HG02642 (cell line): ENCODE measurements at regions not wholly inside any gene's neighbourhood (a gene's known extent, or its start where the extent isn't known, plus 50 kb on each side); places are given as distances from the start of the nearest gene placed in this dataset.
"Not testable (repeated sequence)": the region's sequence is repeated elsewhere in the genome, so short reads cannot be mapped to it uniquely, and the experiment has no call there.

Source experiments
- ATAC-seq: cut with Tn5 transposase; IDR thresholded peaks from one replicate; pipeline ENCODE4 v1.9.1; 2021; ENCODE audit warnings: mild to moderate bottlenecking; ENCODE audit not compliant: unreplicated experiment, poor library complexity

DNA sequence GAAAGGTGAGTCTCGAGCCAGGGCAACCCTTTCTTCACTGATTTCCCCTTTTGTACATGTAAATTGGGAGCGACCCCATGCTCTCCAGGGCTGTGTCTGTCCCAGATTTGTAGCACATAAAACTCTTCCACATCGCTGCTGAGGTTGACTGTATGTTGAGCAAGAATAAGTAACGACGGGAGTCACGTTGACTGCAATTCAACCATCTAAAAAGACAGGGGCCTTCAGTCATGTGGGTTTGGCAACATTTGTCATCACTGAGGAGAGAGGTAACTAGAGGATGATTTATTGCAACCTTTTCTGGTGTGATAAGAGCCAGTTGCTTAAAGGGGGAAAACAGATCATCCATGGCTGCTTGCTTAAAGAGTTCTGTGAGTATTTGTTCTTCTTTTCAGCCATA, 159.4 kb upstream of the SULF2 start:
- no peak for ATAC-seq

DNA sequence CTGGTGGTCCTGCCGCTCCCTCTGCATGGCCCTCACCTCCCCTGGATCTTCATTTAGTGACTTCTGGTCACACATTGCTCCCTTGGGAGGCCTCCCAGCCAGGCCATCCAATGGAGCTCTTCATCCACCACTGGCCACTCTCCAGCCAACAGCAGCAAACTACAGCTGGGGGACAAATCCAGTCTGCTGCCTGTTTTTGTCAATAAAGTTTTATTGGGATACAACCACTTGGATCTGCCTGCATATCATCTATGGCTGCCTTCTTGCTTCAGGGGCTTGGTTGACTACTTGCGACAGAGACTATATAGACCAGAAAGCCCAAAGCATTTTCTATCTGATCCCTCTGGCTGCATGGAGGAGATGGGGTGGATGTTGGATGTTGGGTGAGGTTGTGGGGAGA, 156.6 kb upstream of the SULF2 start:
- ATAC-seq: no peak

- no peak for ATAC-seq
Measured at GRCh38 chr20:47940101-47940813, 155.0 kb upstream of the SULF2 start.

GRCh38 chr20:47936612-47937011, 151.3 kb upstream of the SULF2 start:
- ATAC-seq: no peak

GRCh38 chr20:47934761-47935160, 149.5 kb upstream of the SULF2 start:
- ATAC-seq: no peak

- ATAC-seq: no peak
Measured at GRCh38 chr20:47931443-47931842, 146.2 kb upstream of the SULF2 start.

GRCh38 chr20:47931002-47931401, 145.7 kb upstream of the SULF2 start:
- ATAC-seq: no peak

DNA sequence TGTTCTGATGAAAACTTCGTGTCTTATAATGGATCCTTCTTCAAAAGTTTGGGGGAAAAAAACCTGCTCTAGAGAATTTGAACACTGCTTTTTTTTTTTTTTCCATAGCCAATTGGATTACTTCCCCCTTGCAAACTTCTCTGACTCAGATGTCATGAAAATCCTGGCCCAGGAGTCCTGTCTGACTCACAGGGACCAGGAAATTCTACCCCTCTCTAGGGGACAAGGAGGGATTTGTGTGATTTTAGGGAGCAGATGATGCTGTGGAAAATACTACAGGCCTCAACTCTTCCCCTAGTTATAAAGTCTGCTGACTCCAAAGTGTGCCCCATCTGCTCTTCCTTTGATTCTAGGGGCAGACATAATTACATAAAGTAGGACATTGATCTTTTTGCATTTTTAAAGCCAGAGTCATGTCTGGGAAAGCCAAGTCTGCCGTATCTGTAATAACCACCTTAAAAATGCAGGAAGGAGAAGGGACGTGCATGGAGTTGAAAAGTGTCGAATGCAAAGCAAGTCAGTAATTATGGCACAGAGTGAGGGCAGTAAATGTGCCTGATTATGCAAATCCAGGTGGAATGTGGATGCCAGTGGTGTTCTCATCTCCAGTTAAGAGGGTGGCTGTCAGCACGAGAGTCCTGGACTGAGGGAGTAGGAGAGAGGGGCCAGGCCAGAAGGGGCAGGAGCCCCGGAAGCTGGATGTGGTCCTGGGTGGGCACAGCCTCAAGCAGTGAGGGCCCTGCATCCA, 144.3 kb upstream of the SULF2 start:
- no peak for ATAC-seq

- ATAC-seq: no peak
Measured at GRCh38 chr20:47927944-47928343, 142.7 kb upstream of the SULF2 start.

- ATAC-seq: no peak
Measured at GRCh38 chr20:47927385-47927851, 142.1 kb upstream of the SULF2 start.

DNA sequence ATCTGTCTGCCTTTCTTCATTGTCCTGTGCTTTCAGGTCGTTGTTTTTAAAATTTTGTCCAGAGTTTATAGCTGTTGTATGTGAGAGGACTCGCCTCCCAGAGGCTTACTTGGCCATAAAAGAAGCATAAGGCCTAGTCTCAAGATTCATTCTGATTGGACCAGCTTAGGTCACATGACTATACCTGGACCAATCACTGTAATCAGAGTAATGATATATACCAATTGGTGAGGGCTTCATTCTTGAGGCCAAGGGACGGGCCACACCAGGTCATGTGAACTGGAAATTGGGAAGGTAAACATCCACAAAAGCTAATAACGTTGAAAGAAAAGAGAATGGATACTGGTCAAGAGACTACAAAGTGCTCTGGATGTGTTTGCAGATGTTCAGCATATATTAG, 141.4 kb upstream of the SULF2 start:
- ATAC-seq: no peak

DNA sequence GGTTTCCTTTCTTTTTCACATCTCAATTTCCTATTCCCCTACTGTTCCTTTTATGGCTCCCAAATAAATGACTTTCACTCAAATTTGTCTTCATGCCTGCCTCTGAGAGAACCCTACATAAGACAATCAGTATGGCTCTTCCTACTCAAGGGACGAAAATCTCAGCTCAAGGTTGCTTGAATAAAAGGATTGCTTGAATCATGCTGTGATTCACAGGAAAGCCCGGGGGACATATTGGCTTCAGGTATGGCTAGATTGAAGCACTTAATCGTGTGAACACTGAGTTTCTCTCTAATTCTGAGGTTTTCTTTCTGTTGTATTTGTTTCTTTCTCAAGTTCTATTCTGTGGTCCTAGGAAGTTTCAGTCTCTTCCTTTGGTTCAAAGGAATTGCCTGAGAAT, 140.3 kb upstream of the SULF2 start:
- ATAC-seq: no peak

DNA sequence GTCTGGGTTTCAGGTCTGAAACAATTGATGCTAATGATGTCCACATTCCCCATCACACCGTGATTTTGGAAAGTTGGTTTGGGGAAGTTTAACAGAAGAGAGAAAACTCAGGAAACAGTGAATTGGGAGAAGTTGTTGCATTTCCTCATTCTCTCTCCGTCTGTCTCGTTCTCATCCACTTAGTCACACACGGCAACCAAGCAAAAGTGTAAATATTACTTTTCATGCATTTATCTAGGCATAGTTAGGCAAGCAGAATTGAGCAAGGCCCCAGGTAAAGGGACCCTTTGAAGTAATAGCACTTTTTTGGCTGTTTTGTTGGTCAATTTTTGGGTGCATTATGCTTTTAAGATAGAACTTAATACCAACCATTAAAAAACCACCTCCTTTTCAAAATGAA, 137.0 kb upstream of the SULF2 start:
- no peak for ATAC-seq

DNA sequence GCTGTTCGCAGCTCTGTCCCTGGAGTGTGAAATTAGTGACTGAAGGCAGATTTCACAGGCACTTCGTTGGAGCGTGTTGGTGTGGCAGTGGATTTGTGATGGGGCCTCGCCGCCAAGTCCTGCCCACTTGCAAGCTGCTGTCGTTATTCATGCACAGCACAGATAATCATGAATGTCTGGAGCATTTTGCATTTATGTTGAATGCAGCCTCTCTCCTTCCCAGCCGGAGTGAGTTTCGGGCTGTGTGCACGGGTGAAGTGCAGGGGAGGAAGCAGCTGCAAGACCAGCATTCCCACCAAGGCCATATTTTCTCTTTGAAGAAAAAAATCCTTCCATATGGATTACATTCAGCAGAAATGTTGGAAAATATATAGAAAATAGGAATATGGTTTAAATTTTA, 136.5 kb upstream of the SULF2 start:
- not testable (repeated sequence) for ATAC-seq

DNA sequence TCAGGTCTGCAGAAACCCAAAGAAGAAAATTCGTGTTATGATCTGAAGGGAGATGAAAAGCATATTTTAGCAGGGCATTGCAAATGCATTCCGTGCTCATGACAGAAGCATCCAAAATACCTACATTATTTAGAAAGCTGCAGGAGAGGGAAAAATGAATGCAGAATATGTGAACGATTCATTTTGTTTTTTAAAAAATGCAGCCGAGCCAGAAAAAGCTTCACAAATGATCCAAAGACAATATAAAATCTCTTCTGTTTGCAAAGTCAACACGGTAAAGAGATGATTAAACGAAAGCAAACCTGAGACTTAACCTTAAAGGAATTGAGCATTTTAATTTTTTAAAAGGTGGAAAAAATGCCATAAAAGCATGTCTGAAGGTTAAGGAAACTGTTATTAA, 136.1 kb upstream of the SULF2 start:
- ATAC-seq: no peak

DNA sequence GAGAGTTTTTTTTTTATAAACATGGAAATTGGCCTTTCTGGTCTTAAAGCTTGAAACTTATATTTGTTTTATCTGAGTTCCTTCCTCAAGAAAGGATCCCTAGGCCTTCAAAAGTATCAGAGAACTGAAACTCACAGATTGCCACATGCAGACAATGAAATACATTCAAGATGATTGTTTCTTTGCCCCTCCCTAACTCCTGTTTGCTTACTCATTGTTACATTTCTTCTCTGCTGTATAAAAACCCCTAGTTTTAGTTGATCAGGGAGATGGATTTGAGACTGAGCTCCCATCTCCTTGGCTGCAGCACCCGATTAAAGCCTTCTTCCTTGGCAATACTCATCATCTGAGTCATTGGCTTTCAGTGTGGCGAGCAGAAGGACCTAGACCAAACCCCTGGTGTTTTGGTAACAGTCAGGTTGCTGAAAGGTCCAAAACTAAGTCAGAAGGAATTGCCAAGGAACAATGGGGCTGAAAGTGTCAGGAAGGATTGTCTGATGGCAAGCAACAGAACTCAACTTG, 132.3 kb upstream of the SULF2 start:
- no peak for ATAC-seq

GRCh38 chr20:47915495-47915894, 130.2 kb upstream of the SULF2 start:
- ATAC-seq: no peak

GRCh38 chr20:47914792-47915191, 129.5 kb upstream of the SULF2 start:
- no peak for ATAC-seq

- not testable (repeated sequence) for ATAC-seq
Measured at GRCh38 chr20:47912786-47913501, 127.7 kb upstream of the SULF2 start.

GRCh38 chr20:47912165-47912564, 126.9 kb upstream of the SULF2 start:
- ATAC-seq: not testable (repeated sequence)
